ENCODE measurements at regions not wholly inside any gene's neighbourhood (a gene's known extent, or its start where the extent isn't known, plus 50 kb on each side); places are given as distances from the start of the nearest gene placed in this dataset.

DNA sequence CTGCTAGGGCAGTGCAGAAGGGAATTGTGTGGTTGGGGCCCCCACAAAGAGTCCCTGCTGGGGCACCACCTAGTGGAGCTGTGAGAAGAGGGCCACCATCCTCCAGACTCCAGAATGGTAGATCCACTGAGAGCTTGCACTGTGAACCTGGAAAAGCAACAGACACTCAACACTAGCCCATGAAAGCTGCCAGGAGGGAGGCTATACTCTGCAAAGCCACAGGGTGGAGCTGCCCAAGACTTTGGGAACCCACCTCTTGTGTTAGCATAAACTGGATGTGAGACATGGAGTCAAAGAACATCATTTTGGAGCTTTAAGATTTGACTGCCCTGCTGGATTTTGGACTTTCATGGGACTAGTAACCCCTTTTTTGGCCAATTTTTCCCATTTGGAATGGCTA lies 328.4 kb upstream of the KHDRBS2 start:
- no peak for TF ChIP-seq EZH2 (IDR thresholded peaks at IDR 0.05; ENCODE audit: borderline replicate concordance, low read depth, low read length, poor library complexity, severe bottlenecking)
- TF ChIP-seq, protein P1, sequence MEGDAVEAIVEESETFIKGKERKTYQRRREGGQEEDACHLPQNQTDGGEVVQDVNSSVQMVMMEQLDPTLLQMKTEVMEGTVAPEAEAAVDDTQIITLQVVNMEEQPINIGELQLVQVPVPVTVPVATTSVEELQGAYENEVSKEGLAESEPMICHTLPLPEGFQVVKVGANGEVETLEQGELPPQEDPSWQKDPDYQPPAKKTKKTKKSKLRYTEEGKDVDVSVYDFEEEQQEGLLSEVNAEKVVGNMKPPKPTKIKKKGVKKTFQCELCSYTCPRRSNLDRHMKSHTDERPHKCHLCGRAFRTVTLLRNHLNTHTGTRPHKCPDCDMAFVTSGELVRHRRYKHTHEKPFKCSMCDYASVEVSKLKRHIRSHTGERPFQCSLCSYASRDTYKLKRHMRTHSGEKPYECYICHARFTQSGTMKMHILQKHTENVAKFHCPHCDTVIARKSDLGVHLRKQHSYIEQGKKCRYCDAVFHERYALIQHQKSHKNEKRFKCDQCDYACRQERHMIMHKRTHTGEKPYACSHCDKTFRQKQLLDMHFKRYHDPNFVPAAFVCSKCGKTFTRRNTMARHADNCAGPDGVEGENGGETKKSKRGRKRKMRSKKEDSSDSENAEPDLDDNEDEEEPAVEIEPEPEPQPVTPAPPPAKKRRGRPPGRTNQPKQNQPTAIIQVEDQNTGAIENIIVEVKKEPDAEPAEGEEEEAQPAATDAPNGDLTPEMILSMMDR (conservative IDR thresholded peaks at IDR 0.05; ENCODE audit: low read depth, low read length), result no peak
- no peak for DNase-seq (ENCODE audit: low spot score)
- BruUV-seq (replicated peaks), result no TSS peak

DNA sequence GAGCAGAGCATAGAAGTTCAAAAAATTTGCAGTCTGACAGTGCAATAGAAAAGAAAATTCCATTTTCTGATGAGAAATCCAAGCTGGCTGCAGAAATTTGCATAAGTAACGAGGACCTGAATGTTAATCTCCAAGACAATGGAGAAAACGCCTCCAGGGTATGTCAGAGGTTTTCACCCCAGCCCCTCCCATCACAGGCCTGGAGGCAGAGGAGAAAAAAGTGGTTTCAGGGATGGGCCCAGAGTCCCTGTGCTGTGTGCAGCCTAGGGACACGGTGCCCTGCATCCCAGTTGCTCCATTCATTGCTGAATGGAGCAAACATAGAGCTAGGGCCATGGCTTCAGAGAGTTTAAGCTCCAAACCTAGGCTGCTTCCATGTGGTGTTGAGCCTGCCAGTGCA lies 327.9 kb upstream of the KHDRBS2 start:
- no TSS peak for BruUV-seq (replicated peaks)
- Histone ChIP-seq H3K27me3 (replicated peaks; ENCODE audit: insufficient read depth, low read depth, low read length, poor library complexity) (no peaks in the 10 kb centered on the region), H3K4me3 (ENCODE audit: low read depth, low read length, poor library complexity, severe bottlenecking) (no peak overlapping the region), H3K27ac (ENCODE audit: low read depth, low read length, poor library complexity, severe bottlenecking) (no peak overlapping the region), H3K9me3 (ENCODE audit: low read depth, low read length, poor library complexity, severe bottlenecking) (peaks cover 39% of the 10 kb centered on the region), H3K4me1 (ENCODE audit: insufficient read depth, low read length, poor library complexity, severe bottlenecking) (no peaks in the 10 kb centered on the region), H3K36me3 (ENCODE audit: insufficient read depth, low read length, poor library complexity, severe bottlenecking) (no peaks in the 10 kb centered on the region)
- DNase-seq (ENCODE audit: low spot score), result no peak
- ChIA-PET CTCF (no interaction called here), POLR2A (ENCODE audit: low non-redundant PET) (no interaction called here)
- intact Hi-C loops (cut with micrococcal nuclease; ENCODE audit: unreplicated experiment), result no loop called here
- TF ChIP-seq, protein P1 (conservative IDR thresholded peaks at IDR 0.05; ENCODE audit: low read depth, low read length), result no peak
- TF ChIP-seq EZH2 (IDR thresholded peaks at IDR 0.05; ENCODE audit: borderline replicate concordance, low read depth, low read length, poor library complexity, severe bottlenecking), result no peak

More for the DNA sequence above, 328.4 kb upstream of the KHDRBS2 start:
- Histone ChIP-seq H3K9me3 (ENCODE audit: low read depth, low read length, poor library complexity, severe bottlenecking) (peaks cover 35% of the 10 kb centered on the region), H3K4me3 (ENCODE audit: low read depth, low read length, poor library complexity, severe bottlenecking) (no peak overlapping the region), H3K36me3 (ENCODE audit: insufficient read depth, low read length, poor library complexity, severe bottlenecking) (no peaks in the 10 kb centered on the region), H3K27me3 (replicated peaks; ENCODE audit: insufficient read depth, low read depth, low read length, poor library complexity) (no peaks in the 10 kb centered on the region), H3K4me1 (ENCODE audit: insufficient read depth, low read length, poor library complexity, severe bottlenecking) (no peaks in the 10 kb centered on the region), H3K27ac (ENCODE audit: low read depth, low read length, poor library complexity, severe bottlenecking) (no peak overlapping the region)
- CTCF ChIA-PET, result no interaction called here
- intact Hi-C loops (cut with micrococcal nuclease; ENCODE audit: unreplicated experiment), result no loop called here
- POLR2A ChIA-PET (ENCODE audit: low non-redundant PET), result no interaction called here

DNA sequence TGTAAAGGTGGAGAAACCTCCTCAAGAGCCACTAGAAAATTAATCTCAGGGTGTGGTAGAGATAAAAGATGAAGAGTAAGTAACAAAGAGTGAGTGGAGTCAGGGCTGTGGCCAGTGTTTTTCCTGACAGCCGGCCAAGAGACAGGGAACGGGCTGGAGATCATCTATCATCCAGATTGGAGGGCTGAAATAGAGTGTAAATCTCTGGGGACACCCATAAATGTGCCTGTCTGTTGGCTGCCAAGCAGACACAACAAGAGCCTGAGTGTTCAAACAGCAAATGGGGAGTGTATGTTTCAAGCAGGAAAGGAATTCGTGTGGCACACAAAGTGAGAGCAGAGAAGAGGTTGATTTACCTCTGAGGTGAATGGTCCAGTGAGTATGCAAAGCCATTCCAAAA lies 326.4 kb upstream of the KHDRBS2 start:
- H3K27ac ChIP-seq (ENCODE audit: low read depth, low read length, poor library complexity, severe bottlenecking), result no peak overlapping the region
- CTCF ChIA-PET, result no interaction called here
- H3K36me3 ChIP-seq (ENCODE audit: insufficient read depth, low read length, poor library complexity, severe bottlenecking), result no peaks in the 10 kb centered on the region
- H3K4me1 ChIP-seq (ENCODE audit: insufficient read depth, low read length, poor library complexity, severe bottlenecking), result no peaks in the 10 kb centered on the region
- intact Hi-C loops (cut with micrococcal nuclease; ENCODE audit: unreplicated experiment), result no loop called here
- no peak for DNase-seq (ENCODE audit: low spot score)
- H3K27me3 ChIP-seq (replicated peaks; ENCODE audit: insufficient read depth, low read depth, low read length, poor library complexity), result no peaks in the 10 kb centered on the region
- H3K4me3 ChIP-seq (ENCODE audit: low read depth, low read length, poor library complexity, severe bottlenecking), result no peak overlapping the region
- TF ChIP-seq EZH2 (IDR thresholded peaks at IDR 0.05; ENCODE audit: borderline replicate concordance, low read depth, low read length, poor library complexity, severe bottlenecking), result no peak
- TF ChIP-seq, protein P1 (conservative IDR thresholded peaks at IDR 0.05; ENCODE audit: low read depth, low read length), result no peak
- peaks cover 44% of the 10 kb centered on the region for H3K9me3 ChIP-seq (ENCODE audit: low read depth, low read length, poor library complexity, severe bottlenecking)
- no TSS peak for BruUV-seq (replicated peaks)
- POLR2A ChIA-PET (ENCODE audit: low non-redundant PET), result no interaction called here

Measured in A673 (cell line).